Hindlimb muscle (tissue), 1 donor: ENCODE measurements at regions not wholly inside any gene's neighbourhood (a gene's known extent, or its start where the extent isn't known, plus 50 kb on each side); places are given as distances from the start of the nearest gene placed in this dataset.
A peak's percentile ranks its signal among the peaks of the same experiment; 100 is the strongest.
"Not testable (repeated sequence)": the region's sequence is repeated elsewhere in the genome, so short reads cannot be mapped to it uniquely, and the experiment has no call there.

ENCODE experiments used
- DNase-seq: peaks from one replicate; pipeline ENCODE4 v3.0.0-alpha.2; 2013

DNA sequence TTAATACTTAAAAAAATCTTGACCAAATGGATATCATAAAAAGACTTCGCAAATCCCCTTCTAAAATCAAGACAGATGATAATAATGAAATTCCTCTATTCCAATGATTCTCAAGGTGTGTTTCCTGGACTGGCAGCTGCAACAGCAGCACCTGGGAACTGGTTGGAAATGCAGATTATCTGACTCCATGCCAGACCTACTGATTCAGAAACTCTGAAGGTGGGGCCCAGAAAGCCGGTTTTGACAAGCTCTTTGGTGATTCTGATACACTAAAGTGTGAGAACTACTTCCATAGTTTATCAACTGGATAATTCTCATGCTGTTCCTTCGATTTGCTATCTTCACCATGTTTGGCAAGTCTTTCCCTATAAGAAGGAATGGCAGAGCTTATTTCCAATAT, 252.1 kb downstream of the COL12A1 start:
- DNase-seq = no peak

DNA sequence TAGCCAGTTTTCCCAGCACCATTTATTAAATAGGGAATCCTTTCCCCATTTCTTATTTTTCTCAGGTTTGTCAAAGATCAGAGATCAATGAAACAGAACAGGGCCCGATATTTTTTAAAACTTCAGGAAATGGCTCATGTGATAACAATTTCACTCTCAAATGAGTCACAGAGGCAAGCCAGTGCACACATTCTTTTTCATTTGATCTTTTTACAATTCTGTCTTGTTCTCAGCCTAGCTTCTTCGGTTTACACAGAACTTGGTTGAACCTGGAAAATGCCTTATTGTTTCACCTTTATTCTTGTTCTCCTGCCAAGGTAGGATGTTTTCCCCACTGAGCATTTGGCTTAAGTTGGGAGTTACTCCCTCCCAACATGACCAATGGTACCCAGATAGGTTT, 258.9 kb downstream of the COL12A1 start:
- no peak for DNase-seq

DNA sequence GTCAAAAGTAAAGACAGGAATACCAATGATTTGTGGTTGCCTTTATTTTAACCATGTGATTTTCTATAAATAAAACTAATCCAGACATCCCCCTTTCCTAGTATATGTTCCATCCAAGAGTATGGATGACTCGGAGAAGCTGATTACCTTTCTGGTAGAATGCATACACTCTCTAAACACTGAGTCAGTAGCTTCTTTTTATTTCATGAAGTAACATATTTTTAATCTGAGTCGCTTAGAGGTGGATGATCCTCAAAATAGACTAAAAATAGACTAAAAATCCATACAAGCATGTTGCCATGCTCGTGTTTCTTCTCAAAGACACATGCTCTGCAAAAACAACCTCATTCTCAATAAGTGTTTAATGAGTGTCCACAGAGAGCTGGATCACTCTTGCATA, 263.7 kb downstream of the COL12A1 start:
- no peak for DNase-seq

DNA sequence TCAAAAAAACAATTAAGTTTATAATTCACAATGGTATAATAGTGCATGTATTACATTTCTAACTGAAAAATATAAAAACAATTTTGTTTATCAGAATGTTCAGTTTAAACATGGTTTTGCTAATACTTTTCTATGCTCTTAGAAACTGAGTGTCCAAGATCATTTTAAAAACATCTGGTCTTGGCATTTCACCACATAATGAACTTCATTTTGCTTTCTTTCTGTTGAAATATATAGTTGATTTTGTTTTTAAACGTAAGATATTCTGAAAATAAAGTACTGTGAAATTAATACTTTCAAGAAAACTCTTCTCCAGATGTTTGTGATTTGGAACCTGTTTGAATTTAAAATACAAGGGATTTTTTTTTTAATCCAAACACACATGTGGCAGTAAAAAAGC, 264.4 kb downstream of the COL12A1 start:
- DNase-seq = peak; percentile 62

DNA sequence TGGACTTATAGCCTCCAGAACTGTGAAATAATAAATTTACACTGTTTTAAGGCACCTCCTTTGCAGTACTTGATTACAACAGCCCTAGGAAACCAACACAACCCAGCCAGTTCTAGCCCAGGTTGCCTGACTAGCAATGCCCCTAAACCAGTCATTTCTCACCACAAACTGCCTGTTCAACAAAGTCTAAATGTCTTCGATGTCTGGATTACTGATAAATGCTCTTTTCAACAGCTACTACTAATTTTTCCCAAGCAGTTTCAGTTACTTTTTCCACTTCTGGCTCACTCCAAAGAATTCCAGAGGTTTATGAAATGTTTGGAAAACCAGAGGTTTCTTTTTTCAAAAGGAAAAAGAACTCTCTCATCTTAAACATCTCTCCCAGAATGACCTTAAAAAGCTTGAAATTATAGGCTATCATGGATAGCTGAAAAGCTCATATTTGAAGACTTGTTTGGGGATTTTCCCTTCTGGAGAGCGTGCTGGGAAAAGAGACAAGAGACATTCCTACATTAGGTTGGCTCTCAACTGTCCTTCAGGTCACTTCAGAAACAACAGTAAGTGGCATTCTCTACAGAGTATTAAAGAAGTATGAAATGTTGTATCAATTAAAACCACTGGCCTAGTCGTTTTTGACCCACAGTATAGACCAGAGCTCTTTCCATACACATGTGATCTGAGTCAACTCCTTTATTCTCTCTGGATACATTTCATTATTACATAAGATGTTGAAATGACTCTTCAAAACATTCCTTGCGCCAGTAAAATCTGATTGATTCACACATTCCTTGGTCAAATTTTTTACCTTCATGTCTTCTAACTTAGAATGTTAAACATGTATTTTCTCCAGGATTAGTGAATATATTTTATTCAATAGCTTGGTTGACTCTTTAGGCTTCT, 265.9 kb downstream of the COL12A1 start:
- no peak for DNase-seq

DNA sequence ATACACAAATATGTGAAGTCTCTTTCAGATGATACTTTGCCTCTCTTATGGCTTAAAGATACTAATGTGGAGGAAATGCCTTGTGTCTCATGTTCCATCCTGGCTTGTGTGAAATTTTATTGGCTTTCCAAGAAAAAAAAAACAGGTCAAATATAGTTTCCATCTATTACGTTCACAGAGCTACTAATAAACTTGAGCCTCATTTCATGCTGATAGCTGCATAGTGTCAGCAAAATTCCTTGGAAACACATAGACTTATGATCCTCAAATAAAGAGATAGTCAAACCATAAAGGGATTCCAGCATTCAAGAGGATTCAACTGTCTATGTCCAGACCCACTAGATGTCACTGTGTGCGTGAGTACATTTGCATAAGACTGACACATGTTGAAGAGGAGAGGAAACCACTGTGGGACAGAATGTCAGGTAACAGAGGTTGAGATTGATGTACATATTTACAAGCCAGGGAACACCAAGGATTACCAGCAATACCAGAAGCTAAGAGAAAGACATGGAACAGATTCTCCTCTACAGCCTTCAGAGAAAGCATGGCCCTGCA, 266.6 kb downstream of the COL12A1 start:
- DNase-seq = no peak

DNA sequence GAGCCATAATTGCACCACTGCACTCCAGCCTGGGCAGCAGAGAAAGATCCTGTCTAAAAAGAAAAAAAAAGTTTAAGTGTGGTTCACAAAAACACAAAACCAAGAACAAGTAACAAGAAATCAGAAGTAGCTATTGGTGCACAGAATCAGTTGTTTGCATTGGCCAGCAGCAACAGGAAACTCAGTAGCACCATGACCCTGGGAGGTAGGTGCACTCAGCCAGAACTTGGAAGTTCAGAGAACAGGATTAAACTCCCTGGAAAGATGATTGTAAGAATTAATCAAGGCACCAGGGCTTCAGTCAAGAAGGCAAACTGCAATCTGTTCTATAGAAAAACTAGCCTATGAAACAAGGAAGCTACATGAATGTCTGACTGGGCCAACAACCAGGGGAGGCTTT, 267.9 kb downstream of the COL12A1 start:
- no peak for DNase-seq

DNA sequence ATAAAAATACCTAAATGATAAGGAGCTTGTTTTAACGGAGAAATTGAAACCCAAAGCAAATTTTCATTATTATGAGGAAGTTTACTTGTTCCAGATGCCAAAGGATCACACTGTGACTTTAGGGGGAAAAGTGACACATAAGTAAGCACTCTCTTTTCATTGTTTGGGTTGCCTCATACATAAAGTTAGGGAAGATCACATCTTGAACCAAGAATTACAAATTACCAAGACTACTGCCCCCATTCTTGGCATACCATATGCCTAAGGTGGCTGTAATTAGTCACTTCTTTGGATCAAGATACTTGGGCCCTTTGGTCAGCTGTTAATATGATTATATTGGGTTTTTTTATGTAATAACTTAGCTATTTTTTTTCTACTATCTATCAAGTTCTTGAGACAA, 269.0 kb downstream of the COL12A1 start:
- DNase-seq = no peak

DNA sequence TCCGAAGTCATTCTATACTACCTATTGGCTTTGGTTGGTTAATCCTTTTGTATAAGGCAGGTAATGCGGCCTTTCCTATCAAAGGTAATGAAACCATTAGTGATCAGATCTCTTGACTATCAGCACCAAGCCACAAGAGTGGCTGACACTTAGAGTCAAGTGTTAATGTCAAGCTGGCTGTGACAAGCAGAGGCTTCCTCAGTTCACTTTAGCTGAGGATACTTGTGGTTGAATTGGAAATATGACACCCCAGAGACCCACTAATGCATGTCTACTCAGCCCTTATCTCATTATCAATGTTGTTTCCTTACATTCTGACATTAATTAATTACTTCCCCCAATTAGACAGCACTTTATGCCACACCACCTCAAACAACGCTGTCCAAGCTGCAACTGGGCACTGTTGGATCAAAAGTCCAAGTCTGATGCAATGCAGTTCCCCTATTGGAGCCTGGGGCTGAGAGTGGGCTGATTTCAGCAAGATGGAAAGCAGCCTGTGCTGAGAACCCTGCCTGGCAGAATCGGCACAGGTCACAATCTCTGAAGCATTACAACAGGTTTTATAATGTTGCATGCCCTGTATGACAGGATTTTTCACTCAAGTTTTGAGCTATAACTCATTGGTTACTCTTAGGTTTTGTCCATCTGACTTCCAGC, 273.5 kb downstream of the COL12A1 start:
- DNase-seq = no peak

DNA sequence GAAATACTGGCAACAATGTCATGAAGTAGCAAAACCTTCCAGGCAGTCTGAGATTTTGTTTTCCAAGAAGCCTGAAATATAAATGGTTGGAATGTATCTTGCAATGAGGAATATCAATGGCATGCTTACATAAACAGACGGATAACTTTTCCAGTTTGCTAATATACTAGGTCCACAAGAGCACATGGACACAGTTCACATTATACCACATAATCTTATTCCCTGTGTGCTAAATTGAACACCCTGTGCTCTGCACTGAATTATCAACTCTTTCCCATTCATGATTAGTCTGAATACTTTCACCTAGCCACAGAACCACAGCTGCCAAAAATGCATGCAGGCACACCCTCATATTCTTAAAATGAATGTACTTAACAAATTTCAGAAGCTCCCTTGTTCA, 274.3 kb downstream of the COL12A1 start:
- DNase-seq = no peak

DNA sequence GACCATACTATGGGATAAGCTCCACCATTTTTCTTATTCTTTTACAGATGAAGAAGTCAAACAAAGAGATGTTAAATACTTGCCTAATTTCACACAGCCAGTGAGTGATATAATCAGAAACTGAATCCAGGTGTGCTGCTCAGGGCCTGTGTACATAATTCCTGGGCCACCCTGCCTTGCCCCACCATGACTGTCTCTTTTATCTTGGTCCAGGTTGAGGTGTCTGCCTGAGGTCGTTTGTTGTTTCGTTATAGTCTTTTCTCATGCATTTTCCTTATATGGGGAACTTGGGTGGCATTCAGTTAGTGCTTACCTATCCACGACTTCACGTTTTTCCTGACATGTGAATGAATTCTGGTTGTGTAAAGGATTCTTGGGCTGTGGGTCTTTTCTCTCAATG, 277.6 kb downstream of the COL12A1 start:
- no peak for DNase-seq

DNA sequence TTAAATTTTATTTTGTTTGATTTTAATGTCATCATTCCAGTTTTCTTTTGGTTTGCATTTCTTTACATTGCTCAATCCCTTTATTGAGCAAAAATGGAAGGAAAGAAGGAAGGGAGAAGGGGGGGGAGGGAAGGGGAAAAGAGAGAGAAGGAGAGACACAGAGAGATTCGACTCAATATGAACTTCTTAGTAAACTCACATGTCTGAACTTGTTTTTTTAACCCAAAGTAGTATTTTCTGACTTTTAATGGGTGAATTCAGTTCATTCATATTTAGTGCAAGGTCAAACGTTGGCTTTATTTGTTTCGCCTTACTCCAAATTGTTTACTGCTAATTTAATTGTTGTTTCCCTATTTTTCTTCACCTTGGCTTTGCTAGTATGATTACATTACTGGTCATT, 278.6 kb downstream of the COL12A1 start:
- no peak for DNase-seq

DNA sequence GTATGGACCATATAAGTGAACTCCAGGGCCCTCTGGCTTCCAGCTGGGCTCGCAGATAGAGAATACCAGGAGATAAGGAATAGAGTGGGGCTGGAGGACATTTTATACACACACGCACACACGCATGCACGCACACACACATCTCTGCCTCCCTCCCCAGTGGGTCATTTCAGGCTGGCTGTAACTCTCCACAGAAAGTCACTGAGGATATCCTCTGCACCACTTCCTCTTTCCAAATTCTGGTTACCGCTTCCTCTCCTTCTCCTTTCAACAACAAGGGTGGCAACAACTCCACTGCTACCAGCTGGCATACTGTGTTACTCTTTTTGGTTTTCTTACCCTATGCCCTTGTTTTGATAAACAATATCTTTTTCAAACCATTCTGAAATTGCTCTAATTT, 280.2 kb downstream of the COL12A1 start:
- DNase-seq = no peak

DNA sequence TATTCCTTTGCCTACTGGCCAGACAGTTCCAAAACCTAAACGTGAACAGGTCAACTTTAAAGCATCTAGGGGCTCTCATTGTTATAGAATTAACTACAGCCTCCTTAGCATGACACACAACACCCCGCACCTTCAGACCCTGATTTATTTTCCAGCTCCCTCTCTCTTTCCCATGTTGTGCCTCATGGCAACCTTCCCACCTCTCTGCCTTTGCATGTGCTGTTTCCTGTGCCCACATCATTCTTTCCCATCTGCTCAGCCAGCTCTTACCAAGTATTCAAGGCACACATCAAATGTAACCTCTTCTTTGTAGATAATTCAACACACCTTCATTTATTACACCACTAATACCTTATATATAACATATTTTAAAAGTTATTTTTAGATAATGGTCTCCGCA, 291.0 kb downstream of the COL12A1 start:
- no peak for DNase-seq

DNA sequence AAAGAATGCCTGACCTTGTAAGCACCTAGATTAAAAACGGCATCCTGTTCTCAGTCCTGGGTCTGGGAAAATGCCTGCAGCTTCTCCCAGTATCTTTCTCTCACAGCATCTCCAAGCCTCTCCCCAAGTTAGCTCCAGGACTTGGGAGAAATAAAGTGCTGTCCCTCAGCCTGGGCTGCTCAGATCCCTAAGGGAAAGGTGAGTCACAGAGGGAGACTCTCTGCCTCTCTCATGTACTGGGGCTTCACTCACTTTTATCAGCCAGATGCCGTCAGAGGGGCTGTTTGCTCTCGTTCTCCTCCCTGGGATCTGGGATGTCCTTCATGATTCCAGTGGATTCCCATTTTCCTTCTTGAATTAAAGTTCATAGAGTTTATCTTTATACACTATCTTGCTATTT, 293.6 kb downstream of the COL12A1 start:
- DNase-seq = no peak

DNA sequence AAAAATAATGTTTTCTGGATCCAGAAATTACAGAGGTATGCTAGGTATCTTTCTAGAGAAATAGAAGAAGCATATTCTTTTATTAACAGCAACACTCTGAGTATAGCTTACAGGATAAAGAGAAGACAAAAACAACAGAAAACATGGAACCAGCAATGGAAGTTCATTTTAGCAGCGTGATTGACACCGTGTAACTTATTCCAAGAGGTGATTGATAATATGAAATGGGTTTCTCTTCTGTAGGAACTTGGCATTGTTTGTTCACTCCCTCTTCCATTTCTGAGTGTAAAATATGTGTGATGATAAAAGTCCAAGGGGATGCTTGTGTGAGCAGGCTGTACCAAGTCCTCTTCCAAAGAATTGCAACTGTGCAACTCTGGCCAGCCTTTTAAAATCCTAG, 303.0 kb downstream of the COL12A1 start:
- DNase-seq = no peak

DNA sequence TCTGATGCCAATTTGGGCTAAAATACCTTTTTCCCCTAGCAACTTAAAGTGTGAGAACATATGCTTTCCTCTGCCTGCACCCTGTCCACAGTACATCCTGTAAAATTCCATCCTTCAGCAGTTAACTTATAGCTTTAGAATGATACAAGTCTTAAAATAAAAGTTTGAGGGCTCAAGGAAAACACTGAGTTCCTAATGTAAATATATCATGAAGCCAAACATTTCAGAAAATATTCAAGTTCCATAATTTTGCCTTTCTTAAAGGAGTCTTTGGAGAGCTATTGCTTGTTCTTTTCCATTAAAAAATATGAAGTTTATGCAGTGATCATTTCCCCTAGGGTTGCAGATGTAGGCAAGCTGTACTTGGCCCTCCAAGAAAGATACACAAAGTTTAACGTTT, 303.8 kb downstream of the COL12A1 start:
- DNase-seq = peak; percentile 55

DNA sequence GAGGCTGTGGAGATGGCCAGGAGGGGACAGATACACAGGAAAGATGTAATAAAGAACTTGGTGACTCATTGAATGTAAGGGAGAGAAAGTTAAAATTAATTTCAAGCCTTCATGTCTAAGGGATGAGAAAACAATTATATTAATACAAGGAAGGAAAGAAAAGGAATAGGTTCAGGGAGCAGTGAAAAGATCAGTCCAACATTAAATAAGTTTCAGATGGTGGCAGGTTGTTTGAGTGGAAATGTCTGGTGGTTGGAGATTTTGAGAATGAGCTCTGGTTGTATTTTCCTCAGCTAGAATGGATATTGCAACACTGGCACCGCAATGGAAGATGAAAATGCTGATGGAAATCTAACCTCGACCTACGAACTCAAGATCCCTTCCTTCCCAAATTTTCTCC, 304.3 kb downstream of the COL12A1 start:
- DNase-seq = no peak

DNA sequence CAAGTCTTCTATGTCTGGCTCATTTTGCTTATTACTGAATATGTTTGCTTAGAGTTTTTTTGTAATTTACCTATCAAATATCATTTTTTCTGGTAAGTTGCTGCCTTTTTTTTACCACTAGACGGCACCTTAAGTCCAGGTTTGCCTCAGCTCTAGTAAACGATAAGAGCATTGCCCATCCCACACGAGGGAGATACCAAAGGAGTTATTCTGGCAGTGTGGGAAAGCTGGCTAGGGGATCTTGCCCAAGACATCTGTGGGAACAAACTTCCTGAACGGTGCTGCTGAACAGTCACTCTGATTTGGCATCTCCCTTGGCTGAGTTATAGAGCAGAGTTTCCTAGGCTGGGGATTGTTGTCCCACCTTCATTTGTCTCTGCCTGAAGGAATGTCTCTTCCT, 306.4 kb downstream of the COL12A1 start:
- no peak for DNase-seq

DNA sequence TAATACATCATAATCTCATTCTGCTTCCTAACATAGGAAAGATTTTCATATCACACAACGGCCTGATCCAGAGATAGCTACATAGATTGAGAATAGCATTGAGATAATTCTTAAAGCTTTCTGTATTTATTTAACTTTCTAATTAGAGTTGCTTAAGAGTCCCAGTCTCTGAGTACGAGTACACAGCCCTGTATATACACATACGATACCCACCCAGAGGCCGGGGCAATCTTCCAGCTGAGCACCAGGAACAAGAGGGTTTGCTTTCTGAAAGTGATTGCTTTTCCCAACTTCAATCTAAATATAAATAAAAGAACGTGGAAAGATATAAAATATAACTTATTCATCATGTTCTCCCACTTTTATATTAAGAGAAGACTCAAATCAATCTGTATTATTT, 313.8 kb downstream of the COL12A1 start:
- no peak for DNase-seq

DNA sequence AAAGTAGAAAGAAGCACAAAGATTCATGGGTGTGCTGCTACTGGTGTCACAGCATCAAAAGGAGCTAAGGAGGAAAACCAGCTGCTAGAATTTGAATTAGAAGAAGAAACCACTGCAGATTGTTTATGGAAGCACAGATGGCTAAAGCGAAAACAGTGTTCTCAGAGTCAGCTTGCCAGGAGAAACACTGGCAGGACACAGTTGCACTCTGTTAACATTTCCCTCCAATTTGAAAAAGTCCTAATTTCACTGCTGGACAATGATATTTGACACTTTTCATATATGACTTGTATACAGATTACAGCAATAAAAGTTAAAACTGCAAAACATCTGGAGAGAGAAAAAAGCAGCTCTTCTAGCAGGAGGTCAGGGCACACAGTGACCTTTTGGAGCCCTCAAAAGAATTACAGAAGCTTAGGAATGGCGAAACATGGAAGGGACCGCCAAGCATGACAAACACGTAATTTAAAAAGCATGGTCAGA, 314.5 kb downstream of the COL12A1 start:
- peak; percentile 29 for DNase-seq

DNA sequence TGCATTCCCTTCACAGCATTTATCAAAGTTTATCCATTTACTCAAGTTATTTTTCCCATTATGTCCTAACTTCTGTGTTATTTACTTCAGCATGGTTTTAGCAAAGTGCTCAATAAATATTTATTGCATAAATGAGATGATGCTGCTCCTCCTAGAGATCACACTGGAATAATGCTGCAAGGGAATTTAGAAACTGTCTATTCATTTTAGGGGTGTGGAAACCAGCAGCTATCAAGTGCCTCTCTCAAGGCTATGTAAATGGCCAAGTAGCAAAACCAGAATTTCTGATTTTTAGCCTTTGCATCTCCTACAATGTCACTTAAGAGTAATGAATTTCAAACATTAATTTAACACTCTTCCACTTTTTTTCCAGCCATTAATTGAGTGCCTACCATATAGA, 316.2 kb downstream of the COL12A1 start:
- DNase-seq = no peak

DNA sequence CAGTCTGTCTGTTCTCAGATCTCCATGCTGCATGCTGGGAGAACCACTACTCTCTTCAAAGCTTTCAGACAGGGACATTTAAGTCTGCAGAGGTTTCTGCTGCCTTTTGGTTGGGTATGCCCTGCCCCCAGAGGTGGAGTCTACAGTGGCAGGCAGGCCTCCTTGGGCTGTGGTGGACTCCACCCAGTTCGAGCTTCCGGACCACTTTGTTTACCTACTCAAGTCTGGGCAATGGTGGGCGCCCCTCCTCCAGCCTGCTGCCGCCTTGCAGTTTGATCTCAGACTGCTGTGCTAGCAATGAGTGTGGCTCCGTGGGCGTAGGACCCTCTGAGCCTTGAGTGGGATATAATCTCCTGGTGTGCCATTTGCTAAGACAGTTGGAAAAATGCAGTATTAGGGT, 317.1 kb downstream of the COL12A1 start:
- not testable (repeated sequence) for DNase-seq

DNA sequence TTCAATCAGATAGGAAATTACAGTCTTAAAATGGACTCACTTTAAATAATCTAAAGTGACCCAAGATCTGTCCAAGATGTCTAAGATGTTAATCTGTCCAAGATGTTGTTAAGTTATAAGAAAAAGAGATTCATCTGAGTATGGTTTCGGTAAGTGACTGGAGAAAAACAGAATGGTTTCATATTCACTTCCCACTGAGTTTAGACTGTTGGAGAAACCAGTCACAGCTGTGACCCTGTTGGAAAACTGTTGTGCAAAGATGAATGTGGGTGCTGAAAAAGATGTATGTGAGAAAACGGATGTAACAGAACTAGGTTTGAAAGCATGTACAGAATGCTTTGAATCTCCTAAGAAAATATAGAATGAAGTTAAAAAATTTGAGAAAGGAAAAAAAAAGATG, 325.9 kb downstream of the COL12A1 start:
- DNase-seq = no peak
